Hematopoietic multipotent progenitor cell treated with erythropoietin and hydrocortisone succinate and interleukin-3 and kit ligand, for 6 days (in vitro differentiated cells): ENCODE measurements at regions not wholly inside any gene's neighbourhood (a gene's known extent, or its start where the extent isn't known, plus 50 kb on each side); places are given as distances from the start of the nearest gene placed in this dataset.
"Not testable (repeated sequence)": the region's sequence is repeated elsewhere in the genome, so short reads cannot be mapped to it uniquely, and the experiment has no call there.

Experiments
- DNase-seq: peaks from one replicate; pipeline ENCODE4 v3.0.0-alpha.2; 2015

DNA sequence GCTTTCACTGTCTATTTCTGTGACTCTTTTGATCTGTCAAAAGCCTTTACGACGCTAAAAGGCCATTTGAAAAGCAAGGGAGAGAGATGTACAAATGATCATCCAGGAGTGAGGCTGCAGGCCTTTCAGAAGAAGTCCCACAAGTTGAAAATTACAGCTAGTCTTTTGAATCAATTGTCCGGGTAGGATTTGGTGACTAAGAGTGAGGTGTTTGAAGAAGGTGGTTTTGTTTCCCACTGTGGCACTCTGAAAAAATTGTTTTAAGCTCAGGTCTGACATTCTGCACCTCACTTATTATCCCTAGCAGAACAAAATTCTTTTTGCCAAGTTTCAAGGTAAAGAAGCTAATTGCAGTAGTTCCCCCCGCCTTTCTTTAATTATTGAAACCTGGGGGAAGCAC lies 50.8 kb upstream of the TMEM108 start:
- no peak for DNase-seq

DNA sequence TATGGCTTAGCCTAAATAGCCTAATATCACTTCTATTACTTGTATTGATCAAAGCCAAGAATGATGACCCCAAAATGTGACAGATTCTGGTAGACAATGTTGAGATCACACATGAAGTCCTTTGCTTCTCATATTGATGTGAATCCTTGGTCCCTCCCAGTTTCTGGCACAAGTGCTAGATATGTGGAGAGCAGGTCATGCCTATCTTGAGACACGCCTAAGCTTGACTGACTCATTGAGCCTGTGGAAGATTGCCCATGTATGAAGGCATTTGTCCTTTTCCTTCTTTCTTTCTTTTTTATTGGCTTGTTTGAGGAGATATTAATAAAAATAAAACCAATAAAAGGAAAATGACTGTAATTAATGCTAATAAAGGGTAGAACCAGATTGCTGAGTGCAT lies 54.0 kb upstream of the TMEM108 start:
- no peak for DNase-seq

DNA sequence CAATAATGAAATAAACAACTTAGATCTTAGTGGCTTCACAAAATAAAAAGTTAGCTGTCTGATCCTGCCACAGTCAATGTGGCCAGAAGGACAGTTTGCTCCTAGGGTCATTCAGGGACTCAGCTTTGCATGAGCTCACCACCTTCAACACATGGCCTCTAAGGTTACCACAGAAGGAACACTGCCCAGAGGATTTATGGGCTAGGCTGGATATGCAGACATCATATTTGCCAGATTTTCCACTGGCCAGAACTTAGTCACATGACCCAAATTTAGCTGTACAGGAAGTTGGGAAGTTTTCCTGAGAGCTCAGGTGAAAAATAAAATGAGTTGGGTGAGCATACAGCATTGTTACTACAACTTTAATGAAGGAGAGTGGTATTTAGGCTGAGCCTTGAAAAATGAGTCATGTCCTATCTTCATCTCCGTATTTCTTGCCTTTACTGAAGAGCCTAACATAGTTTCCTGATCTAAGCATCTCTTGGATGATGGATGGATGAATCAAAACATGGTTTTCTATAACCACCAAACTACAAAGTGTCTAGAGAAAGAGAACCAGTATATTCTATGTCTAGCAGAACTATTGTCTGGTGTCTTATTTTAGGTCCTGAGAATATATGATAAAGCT lies 54.9 kb upstream of the TMEM108 start:
- no peak for DNase-seq

DNA sequence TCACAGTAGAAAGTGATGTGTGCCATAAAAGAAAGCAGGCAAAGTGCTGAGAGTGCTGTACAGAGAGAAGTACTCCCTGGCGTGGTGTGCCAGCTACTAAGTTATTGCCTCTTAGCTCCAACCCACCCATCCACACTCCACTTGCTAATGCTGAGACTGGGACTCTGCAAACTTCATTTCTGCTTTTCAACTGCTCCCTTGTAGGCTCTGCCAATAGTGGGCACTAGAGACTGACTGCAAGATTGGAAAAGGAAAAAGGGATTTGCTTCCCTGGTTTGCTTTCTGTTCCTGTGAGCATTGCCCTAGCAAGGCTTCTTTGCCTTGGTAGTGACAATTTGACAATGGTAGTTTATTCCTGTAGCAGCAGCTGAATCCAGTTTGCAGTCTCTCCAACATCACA lies 56.5 kb upstream of the TMEM108 start:
- DNase-seq, result no peak

DNA sequence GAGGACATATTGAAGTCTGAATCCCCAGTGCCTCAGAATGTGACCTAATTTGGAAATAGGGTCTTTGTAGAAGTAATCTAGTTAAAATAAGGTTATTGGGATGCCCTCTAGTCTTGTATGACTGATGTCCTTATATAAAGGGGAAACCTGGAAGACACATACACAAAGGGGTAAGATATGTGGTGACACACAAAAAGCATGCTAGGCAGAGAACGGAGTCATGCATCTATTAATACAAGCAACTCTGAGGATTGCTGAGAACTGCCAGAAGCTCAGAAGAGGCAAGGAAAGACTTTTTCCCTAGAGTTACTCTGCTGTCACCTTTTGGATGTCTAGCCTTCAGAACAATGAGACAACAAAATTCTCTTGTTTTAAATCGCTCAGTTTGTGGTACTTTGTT lies 58.1 kb upstream of the TMEM108 start:
- DNase-seq, result no peak

DNA sequence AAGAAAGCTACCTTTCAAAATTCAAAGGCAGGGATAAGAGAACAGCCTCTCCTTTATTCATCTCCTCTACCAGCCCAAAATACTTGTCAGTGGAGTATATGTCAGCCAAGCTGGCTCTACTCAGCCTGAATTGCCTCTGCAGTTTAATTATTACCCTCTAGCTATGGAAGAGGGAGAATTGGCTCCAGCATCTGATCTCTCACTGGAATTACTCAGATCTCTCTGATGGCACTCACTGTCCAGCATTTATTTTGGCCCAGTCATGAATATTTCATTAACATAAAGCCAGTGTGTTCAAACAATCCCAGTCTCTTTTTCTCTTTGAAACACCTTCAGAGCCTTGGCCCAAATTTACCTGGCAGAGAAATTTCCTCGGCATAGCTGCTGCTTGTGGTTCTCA lies 58.6 kb upstream of the TMEM108 start:
- DNase-seq, result no peak

DNA sequence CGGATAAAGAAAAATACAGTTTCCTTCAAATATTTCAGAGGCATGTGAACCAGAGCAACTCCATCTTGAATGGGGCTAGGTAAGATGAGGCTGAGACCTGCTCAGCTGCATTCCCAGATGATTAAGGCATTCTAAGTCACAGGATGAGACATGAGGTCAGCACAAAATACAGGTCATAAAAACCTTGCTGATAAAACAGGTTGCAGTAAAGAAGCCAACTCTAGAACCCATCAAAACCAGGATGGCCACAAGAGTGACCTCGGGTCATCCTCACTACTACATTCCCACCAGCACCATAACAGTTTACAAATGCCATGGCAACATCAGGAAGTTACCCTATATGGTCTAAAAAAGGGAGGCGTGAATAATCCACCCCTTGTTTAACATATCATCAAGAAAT lies 59.2 kb upstream of the TMEM108 start:
- not testable (repeated sequence) for DNase-seq

DNA sequence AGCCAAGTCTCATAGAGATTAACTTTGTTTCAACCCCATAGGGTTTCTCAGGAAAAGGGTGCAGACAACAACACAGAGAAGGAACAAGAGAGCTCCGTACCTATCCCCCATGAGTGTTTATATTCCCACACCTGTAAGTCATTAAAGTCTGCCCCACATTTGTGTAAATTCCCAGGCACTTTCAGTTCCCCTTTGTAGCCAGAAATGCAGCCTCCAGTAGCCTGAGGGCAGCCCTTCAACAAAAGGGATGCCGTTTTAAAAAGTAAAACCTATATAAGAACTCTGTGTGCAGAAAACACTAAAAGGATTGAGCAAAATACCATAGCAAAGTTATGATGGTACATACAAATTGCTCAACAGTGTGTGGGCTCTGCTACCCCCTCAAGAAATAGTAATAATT lies 59.7 kb upstream of the TMEM108 start:
- DNase-seq, result no peak

DNA sequence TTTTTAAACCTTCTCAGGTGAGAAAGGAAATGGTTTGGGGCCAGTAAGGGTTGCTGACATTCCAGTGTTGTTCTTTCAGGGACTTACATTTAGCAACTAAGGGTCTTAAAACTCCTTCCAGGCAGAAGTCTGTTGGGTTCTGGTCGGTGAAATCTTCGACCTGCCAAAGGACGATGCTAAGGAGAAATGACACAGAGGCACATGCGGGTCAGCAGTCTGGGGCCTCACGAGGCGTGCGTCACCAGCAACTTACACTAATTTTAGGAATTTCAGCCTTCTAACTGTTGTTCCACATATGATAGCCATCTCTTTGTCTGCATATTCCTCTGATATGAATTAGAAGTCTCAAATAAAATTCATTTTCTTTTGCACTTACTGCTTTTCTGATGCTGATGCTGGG lies 64.1 kb upstream of the TMEM108 start:
- no peak for DNase-seq

DNA sequence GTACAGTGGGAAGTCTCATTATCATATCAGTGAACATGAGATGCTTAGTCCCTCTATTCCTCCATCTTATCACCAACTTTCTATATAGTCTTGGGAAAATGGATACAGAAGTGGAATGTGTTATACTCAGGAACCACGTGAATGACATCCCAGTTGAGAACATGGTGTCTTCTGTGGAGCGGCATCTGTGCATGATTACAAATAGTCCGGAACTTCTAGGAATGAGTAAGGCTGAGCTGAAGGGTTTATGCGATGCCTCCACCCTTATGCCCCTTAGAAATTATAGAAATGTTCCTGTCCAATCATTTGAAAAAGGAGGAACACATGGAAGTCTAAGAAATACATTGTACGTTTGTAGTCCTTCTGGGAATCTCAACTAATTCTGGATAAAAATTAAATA lies 64.8 kb upstream of the TMEM108 start:
- DNase-seq, result no peak

DNA sequence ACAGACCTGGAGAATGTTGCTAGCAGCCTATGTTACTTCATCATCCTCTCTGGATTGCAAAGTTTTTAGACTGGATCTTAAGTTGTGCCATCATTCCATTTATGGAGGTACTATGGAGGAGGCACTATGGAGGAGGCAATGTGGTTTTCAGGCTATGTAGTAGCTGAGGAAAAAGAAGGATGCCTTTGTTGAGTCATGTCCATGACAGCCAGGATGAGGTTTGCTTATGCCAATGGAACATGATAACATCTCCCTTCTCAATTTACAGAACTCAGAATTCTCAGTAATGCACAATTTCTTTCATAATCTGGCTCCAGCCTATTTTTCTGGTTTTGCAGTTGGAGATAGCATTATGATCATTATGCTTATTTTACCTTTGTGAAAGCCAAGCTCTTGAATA lies 65.9 kb upstream of the TMEM108 start:
- no peak for DNase-seq

DNA sequence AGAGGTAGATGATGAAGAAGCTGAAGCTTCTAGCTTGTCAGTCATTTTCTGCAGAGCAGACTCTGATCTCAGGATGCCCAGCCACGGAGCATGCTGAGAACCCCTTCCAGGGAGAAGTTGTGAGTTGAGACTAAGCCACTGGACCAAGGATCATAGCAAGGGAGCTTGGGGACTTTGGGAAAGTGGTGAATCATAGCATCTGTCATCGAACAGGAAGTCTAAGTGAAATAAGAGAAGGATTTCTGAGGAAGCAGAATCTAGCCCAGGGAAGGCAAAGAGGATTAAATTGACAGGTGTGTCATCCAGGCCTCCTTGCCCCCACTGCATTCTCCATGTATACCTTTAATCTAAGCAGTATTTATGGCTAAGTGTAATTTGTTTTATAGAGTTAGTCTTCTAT lies 71.8 kb upstream of the TMEM108 start:
- DNase-seq, result no peak

DNA sequence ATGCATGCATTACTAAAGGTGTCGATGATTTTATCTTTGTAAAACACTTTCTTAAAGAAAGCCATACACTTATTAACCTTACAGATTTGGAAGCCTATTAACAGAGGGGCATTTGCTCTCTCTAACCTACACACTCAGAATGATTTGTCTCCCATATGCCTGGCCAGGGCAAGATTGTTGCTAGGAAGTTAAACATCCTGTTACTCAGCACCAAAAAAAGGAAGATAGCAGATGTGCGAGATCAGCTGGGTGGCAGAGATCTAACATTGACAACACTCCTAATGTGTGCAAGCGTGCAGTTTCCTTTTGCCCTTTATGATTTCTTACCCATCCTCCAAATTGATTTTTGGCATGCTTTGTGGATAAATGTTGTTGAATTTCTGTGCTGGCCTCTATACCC lies 73.9 kb upstream of the TMEM108 start:
- peak; percentile 40 for DNase-seq

DNA sequence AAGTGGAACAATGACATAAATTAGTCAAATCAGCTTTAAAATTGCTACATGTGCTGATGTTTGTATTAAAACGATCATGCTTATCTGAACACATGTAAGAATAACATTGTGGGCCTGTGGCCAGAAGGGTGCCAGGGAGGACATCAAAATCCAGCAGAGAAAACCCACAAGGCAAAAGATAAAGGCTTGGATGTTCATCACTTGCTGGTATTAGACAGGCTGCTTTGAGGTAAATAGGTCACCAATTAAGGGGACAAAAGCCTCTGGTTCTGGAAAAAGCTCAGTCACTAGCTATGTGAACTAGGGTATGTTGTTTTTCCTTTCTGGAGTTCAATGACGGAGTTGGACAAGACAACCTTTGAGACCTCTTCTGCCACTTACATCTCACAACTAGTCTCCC lies 74.4 kb upstream of the TMEM108 start:
- no peak for DNase-seq

DNA sequence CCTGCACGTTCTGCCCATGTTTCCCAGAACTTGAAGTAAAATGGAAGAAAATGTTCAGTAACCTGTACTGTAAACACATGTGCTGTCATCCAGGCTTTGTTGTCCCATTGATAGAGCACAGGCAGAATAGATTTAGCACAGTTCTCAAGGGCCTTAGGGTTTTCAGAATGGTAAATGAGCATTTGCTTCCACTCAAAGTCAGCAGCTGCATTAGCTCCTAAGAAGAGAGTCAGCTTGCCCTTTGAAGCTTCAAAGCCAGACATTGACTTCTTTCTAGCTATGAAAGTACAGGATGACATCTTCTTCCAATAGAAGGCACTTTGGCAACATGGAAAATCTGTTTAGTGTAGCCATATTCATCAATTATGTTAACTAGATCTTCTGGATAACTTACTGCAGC lies 76.2 kb upstream of the TMEM108 start:
- no peak for DNase-seq

DNA sequence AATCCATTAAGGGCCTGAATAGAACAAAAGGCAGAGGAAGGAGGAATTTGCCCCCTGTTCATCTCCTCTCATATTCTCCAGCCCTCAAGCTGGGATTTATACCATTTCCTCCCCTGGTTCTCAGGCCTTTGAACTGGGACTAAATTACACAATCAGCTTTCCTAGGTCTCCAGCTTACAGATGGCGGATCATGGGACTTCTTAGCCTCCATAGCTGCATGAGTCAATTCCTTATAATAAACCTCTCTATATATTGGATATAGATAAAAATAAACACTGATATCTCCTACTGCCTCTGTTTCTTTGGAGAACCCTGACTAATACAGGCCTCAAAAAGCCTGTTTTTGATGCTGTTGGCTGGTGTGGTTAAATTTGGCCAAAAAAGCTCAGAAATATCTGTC lies 84.5 kb upstream of the TMEM108 start:
- DNase-seq, result no peak

DNA sequence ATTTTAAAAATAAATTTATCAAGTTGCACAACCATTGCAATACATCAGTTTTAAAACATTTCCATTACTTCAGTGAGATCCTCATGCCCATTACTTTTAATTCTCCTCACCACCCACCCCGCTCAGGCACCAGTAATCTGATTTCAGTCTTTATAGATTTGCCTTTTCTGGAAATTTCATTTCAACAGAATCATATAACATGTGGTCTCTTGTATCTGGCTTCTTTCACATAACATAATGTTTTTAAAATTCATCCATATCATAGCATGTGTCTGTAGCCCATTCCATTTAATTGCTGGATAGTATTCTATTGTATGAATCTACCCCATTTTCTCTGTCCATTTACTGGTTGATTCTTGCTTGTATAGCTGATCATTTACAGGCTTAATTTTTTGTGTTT lies 110.3 kb upstream of the TMEM108 start:
- no peak for DNase-seq

DNA sequence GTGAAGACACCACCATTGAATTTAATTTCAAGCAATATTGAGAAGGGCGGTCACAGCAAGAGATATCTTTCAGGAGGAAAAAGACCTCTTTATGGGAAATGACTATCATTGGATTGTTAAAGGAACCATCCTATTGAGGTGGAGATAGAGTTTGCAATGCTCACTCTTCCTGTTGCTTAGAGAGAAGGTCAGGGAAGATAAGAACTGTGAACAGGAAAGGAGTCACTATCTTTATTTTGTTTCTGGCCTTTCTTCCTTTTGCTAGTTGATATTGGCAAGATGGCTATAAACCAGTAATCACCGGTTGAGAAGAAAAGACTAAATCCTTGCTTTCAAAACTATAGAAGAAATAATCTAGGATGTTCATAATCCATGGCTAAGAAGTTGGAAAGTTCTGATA lies 112.1 kb upstream of the TMEM108 start:
- peak; percentile 14 for DNase-seq

DNA sequence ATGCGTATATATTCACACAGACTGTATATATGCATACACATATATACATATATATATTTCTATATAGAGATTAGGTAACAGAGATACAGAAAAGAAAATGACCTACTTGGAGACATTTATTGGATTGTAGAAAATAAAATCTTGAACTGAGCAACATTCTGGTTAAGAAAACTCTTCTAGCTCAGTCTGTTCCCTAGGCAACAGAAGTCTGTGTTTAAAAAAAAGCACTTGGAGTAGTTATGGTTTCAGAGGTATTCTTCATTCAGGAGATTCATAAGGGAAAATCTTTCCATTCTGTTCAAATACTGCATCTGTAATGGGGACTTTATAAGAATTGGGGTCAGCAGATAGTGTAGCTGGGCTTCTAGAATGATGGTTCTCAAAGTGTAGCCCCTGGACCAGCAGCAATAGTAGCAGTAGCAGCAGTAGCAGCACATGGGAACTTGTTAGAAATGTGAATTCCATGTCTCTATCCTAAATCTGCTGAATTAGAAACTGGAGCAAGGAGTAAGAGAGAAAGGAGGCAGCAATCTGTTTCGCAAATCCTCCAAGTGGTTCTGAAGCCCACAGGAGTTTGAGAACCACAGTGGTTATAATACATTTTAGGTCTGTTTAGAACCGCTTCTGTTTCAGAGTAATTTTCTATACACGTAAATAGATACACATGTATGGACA lies 112.8 kb upstream of the TMEM108 start:
- no peak for DNase-seq

DNA sequence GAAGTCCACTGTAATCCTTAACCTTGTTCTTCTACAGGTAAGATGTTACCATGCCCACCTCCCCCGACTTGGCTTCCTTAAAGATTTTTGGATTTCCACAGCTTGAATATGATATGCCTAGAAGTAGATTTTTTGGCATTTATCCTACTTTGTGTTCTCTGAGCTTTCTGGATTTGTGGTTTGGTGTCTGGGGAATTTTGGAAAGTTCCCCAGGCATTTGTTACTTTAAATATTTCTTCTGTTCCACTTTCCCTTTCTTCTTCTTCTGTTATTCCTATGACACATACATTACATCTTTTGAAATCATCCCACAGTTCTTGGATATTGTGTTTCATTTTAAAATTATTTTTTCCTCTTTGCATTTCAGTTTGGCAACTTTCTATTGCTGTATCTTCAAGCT lies 122.1 kb upstream of the TMEM108 start:
- no peak for DNase-seq

DNA sequence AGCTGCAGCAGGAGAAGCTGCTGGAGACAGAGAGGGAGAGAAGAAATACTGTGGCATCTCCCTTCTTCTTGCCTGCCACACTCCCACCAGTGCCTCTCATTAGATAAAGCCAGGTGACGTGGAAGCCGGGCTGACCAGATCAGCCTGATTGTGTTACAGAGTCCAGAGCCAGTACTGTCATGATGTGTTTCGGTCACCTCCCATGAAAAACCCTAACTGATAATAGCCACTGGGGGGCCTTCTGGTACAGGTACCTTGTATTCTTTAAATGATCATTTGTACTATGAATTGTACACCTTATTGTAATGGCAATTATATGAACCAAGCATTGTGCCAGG lies 125.8 kb upstream of the TMEM108 start:
- no peak for DNase-seq

DNA sequence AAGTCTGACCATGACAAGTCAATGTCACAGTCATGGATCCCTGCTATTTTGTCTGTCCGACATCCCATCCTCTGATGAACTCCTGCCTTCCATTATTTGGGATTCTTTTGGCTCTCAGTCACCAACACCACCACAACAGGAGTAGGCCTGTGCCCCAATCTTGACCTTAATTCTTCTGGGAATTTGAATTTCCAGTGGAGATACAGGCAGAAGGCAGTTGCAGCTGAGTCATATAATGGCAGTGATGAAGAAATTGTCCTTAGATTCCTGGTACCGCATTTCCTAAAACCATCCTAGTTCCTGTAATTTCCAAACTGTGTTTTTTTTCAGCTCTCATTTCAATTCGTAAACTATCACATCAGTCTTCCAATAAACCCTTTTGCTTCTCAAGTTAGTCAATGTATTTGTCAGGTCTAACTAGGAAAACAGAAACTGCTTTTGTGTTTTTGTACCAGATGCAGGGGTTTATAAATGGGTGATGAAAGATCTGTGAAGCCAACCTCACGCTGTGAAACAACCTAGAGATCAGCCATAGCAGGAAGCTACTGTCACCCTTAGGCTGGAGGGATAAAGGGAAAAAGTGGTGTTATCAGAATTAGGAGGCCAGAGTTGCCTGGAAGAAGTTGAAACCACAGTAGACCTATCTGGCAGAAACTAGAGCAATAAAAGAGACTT lies 126.3 kb upstream of the TMEM108 start:
- no peak for DNase-seq

DNA sequence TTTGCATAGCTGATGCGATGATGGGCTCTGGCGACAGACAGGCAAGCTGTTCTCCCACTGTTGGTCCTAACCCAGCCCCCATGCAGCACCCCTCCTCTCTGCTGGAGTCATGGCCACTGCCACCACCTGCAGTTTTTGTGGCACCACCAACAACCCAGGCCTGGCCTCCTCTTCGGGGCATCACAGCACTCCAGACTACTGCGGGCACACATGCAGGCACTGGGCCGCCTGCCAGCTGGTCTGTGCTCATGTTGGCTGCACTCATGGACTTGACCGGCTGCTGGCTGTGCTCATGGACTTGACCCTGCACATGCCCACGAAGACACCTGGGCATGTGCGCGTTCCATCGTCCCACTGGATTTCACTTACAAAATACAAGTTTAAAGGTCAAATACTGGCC lies 130.9 kb upstream of the TMEM108 start:
- DNase-seq, result no peak

DNA sequence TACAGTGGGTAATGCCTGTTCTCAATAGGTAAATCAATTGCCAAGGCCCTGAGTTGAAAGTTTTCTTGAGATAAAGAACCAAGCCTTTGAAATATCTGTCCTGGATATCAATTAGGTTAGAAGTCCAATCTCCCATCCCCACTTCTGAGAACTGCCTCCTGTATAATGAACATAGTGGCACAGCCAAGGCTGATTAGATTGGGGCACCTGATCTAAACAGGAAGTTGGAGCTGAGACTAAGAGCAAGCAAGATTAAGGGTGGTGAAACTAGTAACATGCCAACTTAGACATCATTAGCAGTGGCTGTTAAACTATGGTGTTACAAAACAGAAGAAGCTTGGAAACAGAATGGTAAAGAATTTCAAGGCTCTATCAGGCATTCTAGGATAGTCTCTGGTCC lies 137.7 kb upstream of the TMEM108 start:
- peak; percentile 45 for DNase-seq

DNA sequence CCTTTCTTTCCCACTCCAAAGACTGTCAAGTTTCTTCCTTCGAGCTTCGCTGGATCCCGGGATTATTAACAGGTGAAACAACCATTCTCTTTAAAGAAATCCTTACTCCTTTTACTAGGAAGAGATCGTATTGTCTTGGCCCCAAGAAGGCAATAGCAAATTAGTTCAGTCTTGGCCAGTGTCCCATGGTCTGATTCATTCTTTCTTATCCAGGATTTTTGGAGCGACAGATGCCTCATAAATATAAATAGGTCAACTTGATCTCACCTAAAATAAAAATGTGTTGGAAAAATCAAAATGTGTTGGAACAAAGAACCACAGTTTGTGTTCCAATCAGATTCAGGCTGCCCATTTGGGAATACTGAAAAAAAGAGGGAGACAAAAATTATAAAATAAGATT lies 140.1 kb upstream of the TMEM108 start:
- DNase-seq, result no peak
